ENCODE measurements at regions not wholly inside any gene's neighbourhood (a gene's known extent, or its start where the extent isn't known, plus 50 kb on each side); places are given as distances from the start of the nearest gene placed in this dataset.
"Not testable (repeated sequence)": the region's sequence is repeated elsewhere in the genome, so short reads cannot be mapped to it uniquely, and the experiment has no call there.

- no peak for DNase-seq
These were observed 416.8 kb upstream of the CCL2 start for GRCh38 chr17:33838281-33838680.

- no peak for DNase-seq
These were observed 407.2 kb upstream of the CCL2 start for GRCh38 chr17:33847900-33848299.

- DNase-seq = no peak
These were observed 406.7 kb upstream of the CCL2 start for GRCh38 chr17:33848433-33848832.

GRCh38 chr17:33854596-33854995 lies 400.5 kb upstream of the CCL2 start:
- no peak for DNase-seq

- no peak for DNase-seq
These were observed 397.0 kb upstream of the CCL2 start for GRCh38 chr17:33858121-33858520.

- no peak for DNase-seq
These were observed 396.4 kb upstream of the CCL2 start for GRCh38 chr17:33858682-33859081.

GRCh38 chr17:33862772-33863602 lies 392.1 kb upstream of the CCL2 start:
- no peak for DNase-seq

GRCh38 chr17:33864758-33865229 lies 390.3 kb upstream of the CCL2 start:
- no peak for DNase-seq

GRCh38 chr17:33868899-33869298 lies 386.2 kb upstream of the CCL2 start:
- no peak for DNase-seq

- no peak for DNase-seq
These were observed 384.1 kb upstream of the CCL2 start for GRCh38 chr17:33870936-33871335.

GRCh38 chr17:33871720-33872540 lies 383.2 kb upstream of the CCL2 start:
- DNase-seq = no peak

GRCh38 chr17:33873201-33873617 lies 381.9 kb upstream of the CCL2 start:
- DNase-seq = no peak

- DNase-seq = no peak
These were observed 380.4 kb upstream of the CCL2 start for GRCh38 chr17:33874617-33875060.

GRCh38 chr17:33875973-33876372 lies 379.1 kb upstream of the CCL2 start:
- DNase-seq = no peak

GRCh38 chr17:33882273-33882672 lies 372.8 kb upstream of the CCL2 start:
- not testable (repeated sequence) for DNase-seq

- not testable (repeated sequence) for DNase-seq
These were observed 372.4 kb upstream of the CCL2 start for GRCh38 chr17:33882677-33883076.

- no peak for DNase-seq
These were observed 366.6 kb upstream of the CCL2 start for GRCh38 chr17:33888455-33888854.

- DNase-seq = no peak
These were observed 366.0 kb upstream of the CCL2 start for GRCh38 chr17:33889040-33889439.

- no peak for DNase-seq
These were observed 365.3 kb upstream of the CCL2 start for GRCh38 chr17:33889766-33890165.

GRCh38 chr17:33892717-33893591 lies 362.1 kb upstream of the CCL2 start:
- DNase-seq = peak; percentile 12

GRCh38 chr17:33895491-33895890 lies 359.6 kb upstream of the CCL2 start:
- no peak for DNase-seq

GRCh38 chr17:33896263-33896662 lies 358.8 kb upstream of the CCL2 start:
- DNase-seq = no peak

Measured in left kidney (tissue), 1 donor.